ENCODE measurements at regions not wholly inside any gene's neighbourhood (a gene's known extent, or its start where the extent isn't known, plus 50 kb on each side); places are given as distances from the start of the nearest gene placed in this dataset.

- TF ChIP-seq CTCF (IDR thresholded peaks at IDR 0.05) (no peak), POLR2AphosphoS5 (IDR thresholded peaks at IDR 0.05) (no peak), POLR2A (IDR thresholded peaks at IDR 0.05) (no peak), EP300 (IDR thresholded peaks at IDR 0.05) (no peak)
Observed at GRCh38 chr15:99511866-99512661, 53.7 kb upstream of the MEF2A start.

Measured in stomach (tissue), 4 donors.